Ureter (tissue), 1 donor: ENCODE measurements at regions not wholly inside any gene's neighbourhood (a gene's known extent, or its start where the extent isn't known, plus 50 kb on each side); places are given as distances from the start of the nearest gene placed in this dataset.
"Not testable (repeated sequence)": the region's sequence is repeated elsewhere in the genome, so short reads cannot be mapped to it uniquely, and the experiment has no call there.

Experiments
- DNase-seq: peaks from one replicate; pipeline ENCODE4 v3.0.0-alpha.2; 2020; ENCODE audit warnings: low spot score
- donor health status: DM: yes; HTN: yes; CAD: no.

DNA sequence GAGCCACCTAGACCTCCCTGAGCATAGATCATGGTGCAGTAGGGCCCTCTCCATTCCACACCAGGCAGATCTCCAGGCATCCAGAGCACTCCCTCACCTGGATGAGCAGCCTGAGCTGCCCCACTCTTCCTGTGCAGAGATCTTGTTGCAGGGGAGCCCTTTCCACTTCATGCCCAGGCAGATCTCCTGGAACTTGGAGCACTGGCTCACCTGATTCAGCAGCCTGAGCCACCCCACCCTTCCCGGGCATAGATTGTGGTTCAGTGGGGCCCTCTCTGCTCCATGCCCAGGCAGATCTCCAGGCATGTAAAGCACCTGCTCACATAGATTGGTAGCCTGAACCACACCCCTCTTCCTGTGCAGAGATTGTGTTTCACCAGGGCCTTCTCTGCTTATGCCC lies 78.0 kb downstream of the SEC16B start:
- no peak for DNase-seq

DNA sequence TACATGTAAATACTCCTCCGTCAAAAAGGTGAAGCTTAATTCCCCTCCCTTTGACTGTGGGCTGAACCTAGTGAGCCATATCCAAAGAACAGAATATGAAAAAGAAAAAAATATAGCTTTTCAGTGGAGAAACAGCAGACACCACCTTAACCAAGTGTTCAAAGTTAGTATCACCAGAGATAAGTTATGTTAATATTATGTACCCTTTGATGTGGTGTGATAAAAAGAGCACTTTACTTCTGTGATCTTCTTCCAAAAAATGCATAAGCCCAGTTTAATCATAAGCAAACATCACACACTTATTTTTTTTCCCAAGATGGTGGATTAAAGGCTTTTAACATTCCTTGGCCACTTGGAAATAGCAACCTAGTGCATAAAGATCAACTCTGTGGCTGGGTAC lies 79.4 kb downstream of the SEC16B start:
- no peak for DNase-seq

DNA sequence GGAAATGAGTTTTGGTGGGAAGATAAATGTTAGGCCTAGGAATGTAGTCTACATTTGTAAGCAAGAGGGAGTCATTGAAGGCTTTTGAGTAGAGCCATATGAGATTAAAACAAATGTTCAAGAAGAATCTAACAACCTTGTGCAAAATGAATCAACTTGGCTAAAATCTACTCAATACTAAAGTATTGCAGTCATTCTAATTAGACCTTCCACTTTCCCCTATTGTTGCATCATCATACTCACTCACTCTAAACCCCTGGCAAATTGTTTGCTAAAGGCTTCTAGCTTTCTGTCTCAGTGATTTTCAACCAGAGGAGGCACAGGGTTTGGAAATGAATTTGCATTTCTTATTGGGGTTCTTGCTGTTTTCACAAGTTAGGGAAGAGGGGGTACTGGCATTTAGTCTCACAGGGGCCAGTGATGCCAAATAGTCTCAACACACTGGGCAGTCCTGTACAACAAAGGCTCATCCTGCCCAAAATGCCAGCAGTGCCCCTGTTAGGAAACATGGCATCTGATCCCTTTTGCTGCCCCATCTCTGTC lies 85.3 kb downstream of the SEC16B start:
- DNase-seq, result no peak

DNA sequence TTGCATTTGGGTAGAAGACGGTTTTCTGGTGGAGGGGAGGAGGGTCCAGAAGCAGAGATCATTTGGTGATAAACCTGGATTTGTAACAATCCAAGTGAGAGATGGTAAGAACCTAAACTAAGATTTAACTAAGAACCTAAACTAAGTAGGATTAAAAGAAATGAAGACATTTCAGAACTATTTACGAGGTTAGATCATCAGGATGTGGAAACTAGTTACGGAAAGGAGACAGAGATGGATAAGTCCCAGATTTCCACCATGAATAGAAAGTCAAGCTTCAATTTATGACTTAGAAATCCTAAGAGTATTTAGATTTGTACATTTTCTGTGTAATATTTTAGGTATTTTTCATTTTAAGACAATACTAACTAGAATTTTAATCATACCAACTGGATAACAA lies 86.3 kb downstream of the SEC16B start:
- DNase-seq, result no peak

DNA sequence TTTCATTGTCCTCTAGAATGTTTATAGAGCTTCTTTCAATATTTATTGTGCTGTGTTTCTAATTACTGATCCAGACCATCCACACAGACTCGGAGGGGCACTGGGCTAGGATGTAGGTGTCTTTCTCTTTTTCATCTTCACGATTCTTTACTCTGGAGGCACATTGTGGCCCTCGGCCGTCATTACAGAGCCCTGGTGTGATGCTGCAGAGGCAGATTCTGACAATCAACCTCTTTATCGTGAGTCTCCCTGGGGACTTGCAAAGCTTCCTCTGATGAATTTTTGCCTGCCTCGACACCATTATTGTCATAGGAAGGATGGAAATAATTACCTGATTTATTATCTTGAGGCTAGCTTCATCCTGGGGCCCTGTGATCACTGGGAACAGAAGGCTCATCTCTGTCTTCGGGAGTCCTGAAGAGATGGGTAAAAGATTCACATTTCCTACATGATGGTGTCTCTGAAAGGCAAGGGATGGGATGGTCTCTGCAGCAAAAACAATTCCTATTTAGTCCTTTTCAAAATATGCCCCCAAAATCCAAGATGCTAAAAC lies 89.4 kb downstream of the SEC16B start:
- DNase-seq, result no peak

DNA sequence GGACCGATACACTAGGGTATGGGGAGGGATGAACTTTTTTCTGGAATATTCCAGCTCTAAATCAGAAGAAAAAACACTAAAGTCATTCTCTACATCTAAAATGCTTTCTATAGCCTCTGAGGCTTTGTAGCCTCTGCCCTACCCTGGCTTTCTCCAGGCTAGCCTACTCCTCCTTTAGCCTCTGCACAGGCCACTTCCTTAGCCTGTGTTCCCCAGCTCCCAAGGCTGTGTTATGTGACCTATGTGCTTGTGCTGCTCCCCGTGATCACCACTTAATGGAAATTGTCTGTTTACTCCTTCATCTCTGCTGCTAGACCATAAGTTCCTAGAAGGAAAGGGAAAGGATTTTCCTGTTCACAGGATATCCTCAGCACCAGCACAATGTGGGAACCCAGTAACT lies 92.8 kb downstream of the SEC16B start:
- no peak for DNase-seq

DNA sequence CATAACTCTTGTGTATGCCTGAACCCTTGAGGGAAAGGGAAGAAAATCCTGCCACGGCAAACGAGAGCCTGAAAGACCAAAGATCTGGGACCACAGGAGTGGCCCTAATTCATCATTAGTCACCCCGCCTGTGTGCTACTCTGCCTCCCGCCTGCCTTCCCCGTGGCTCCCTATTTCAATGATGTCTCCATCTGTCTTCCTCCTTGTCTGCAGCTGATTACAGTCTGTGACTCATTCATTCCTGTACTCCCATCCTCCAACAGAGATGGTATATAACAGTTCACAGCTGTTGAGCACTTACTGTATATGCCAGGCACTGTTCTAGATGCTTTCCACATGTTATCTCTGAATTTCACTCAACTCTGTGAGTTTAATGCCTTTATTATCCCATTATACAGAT lies 96.6 kb downstream of the SEC16B start:
- no peak for DNase-seq

DNA sequence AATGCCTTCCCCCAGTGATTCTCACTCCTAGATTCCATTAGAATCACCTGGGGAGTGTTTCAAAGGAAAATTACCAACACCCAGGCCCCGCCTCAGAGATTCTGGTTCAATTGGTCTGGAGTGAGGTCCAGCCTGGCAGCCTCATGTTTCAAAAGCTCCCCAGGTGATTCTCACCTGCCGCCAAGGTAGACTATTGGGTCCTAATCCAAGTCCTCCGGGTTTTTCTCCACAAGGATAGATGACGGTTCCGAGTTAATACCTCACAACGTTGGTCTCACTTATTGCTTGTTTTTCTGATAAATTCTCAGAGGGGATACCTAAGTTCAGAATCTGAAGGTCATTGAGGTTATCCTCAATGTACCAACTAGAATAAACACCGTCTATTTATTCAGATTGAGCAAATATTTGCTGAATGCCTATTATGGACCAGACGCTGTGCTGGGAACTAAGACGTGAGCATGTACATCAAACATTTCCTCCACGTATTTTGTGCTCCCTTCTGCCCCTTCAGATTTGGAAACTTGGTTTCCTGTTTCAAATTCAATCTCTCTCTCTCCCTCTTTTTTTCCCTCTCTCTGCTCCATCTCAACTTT lies 97.5 kb downstream of the SEC16B start:
- DNase-seq, result no peak

DNA sequence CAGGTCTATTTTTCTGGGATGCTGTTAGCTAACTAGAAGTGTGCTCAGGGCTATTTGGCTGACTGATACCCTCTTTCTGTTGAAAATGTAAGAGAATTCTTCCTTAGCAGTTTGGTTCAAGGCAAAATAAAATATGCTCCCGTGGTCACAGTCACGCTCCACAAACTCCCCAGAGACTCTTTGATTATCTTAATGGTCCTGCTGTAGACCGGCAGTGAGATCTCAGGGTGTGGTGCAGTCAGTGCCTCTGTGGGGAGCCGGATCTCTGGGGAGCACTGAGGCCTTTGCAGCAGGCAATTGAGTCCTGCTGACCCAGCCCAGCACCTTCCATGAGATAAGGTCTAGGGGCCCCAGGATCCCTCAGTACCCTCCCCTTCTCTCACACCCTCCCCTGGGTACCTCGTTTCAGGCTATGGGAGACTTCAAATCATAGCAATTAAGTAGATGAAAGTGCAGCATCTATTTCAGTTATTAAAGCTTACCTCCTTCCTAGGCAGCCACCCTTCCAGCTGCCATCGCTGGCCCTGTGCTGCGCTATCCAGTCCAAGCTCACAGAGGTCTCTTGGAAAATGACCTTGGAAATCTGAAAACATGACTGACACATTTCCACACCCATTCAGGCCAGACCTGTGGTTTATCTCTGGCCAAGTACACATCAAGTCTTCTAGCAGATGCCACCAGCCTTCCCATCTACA lies 98.1 kb downstream of the SEC16B start:
- no peak for DNase-seq

DNA sequence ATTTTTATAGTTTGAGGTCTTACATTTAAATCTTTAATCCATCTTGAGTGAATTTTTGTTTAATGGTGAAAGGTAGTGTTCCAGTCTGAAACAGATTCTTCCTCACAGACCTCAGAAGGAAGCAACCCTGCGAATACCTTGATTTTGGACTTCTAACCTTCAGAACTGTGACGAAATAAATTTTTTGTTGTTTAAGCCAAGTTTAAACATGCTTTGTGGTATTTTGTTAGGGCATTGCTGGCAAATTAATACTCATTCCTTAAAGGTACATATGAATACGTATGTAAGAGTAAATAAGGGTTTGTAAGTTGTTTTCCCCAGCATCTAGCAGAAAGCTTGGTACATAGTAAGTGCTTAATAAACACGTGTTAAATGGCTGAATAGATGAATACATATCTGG lies 100.3 kb downstream of the SEC16B start:
- DNase-seq, result no peak

DNA sequence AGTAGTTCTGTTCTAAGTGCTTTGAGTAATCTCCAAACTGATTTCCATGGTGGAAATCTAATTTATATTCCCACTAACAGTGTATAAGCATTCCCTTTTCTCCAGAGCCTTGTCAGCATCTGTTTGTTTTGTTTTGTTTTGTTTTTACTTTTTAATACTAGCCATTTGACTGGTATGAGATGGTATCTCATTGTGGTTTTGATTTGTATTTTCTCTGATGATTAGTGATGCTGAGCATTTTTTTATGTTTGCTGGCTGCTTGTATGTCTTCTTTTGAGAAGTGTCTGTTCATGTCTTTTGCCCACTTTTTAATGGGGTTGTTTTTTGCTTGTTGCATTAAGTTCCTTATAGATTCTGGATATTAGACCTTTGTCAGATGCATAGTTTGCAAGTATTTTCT lies 100.8 kb downstream of the SEC16B start:
- not testable (repeated sequence) for DNase-seq

DNA sequence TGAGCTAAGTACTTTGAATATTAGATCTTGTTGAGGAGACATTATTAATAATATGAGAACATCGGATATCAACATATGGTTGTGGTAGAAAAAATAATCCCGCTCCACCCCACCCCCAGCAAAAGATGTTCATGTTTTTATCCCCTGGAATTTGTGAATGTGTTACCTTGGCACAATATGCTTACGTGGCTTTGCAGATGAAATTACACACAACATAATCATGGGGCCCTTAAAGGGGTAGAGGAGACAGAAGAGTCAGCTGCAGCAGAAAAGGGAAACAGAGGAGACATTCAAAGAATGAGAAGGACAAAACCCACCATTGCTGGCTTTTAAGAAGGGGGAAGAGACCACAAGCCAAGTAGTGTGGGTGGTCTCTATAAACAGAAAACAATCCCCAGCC lies 104.1 kb downstream of the SEC16B start:
- DNase-seq, result no peak

DNA sequence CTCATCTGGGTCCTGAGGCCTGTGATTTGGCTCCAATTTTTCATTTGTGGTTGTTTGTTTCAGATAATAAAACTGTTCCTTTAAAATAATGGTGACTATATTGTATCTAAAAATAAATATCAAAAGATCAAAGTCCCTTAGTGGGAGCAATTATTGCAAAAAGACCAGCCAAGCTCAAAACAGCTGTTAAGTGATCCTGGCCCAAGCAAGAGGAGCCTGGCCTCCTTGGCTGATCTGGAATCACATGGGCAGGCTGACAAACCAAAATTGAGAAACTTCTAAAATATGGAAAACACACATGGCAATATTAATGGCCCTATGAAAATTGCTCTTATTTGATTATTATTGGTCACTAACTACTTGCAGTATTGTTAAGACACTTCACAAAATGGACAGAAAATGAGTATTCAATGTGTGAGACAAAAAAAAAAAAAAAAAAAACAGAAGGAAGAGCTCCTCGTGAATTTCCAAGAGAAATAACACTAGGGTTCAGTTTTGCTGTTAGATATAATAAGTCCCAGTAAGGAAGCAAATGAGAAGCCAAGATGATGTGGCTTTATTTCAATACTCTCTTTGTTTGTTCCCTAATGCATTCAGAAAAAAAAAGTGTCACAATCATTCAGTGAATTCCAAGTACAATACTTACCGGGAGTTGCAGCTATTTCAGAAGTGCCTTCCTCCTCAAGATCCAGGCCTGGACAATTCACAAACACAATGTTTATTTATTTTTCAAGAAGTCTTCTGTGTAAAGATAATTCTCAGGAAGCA lies 105.1 kb downstream of the SEC16B start:
- DNase-seq, result no peak

DNA sequence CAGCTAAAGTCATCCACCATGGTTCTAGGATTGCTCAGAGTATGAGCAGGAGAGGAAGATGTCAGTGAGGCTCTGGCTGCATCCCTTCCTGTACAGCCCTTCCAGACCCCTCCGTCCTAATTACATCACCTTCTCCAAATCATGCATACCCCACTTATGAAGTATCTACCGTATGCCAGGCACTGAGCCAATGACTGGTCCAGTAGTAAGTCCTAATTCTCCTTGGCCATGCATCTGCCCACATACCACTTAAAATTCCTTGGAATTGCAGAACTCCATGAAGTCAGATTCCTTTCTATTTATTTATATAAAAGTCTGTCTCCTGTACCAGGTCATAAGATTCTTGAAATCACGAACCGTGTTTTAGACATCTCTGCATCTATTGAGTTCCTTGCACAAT lies 106.1 kb downstream of the SEC16B start:
- DNase-seq, result no peak

DNA sequence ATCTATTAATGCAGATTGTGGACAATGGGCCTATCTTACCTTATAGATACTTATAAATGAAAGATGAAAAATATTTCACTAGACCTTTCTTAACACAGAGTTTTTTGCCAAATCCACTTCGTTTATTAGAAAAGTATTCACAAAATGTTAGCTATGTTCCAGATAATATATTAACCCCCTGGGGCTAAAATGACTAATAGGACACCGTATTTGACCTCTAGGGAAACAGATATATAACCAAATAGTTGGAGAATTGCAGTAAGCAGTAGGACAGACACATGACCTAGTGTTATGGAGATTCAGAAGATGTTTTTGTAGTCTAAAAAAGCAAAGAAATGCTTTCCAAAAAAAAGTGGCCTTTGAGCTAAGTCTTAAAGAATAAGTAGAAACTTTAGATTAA lies 106.9 kb downstream of the SEC16B start:
- no peak for DNase-seq

DNA sequence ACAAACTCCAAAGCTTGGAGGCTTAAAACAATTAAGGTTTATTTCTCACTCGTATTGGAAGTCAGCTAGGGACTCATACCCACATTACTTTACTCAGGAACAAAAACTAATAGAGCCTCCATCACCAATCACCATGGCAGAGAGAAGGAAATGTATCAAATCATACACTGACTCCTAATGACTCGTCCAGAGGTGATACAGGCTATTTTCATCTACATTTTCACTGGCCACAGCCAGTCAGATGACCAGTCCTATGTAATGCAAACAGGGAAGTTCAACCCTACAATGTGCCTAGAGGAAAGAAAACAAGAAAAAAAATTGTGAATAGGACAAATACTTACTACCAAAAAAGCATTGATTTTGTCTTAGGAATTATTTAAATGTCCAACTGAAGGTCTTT lies 110.3 kb downstream of the SEC16B start:
- DNase-seq, result no peak

DNA sequence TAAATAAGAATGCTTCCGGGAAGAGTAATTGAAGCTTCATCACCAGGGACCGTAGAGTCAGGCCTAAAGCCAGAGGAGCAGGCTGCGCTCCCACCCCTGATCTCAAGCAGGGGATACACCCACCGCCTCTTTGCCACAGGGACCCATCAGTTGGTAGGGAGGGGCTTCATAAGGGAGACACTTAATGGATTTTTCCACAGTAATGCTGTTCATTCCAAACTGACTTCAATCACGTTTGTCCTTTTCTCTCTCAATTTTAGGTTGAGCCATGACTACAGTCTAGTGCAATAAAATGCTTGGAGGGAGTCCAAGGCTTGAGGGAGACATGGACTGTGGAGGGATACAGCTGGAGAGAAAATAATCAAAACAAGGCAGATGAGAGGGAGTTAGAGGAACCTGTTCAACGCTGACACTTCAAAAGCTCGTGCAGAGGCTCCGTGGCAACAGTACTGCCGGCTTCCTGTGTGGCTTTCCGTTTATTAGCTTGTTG lies 111.5 kb downstream of the SEC16B start:
- no peak for DNase-seq

DNA sequence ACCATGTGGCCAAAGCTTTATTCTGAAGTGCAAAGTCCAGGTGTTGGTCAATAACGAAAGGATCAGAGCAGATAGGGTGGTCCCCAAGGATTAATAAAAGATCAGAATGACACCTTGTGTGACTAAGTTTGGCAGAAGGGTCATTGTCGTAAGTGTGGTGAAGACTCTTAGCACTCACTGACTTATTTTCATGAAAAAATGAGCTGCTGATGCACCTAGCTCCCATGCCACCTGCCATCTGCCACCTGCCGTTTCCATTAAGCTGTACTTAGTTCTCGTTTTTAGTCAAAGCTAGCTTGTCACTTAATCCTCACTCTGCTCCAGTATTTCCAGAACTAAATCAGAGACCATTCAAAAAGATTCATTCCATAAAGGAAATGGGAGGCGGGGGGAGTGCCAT lies 112.6 kb downstream of the SEC16B start:
- DNase-seq, result no peak

DNA sequence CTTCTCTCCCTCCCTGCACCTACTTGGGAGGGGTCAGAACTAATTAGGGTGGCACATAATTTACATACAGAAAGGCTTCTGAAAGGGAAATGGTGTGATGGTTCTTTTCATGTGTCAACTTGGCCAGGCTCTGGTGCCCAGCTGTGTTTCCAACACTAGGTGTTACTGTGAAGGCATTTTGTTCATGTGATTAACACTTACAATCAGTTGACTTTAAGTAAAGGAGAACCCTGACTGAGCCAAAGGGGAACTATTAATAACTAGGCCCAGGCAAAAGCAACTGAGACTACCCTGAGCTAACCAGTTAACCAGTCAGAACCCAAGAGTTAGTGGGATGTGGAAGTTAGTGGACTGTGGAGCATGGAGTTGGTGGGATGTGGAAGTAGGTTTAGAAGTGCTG lies 114.9 kb downstream of the SEC16B start:
- DNase-seq, result no peak

DNA sequence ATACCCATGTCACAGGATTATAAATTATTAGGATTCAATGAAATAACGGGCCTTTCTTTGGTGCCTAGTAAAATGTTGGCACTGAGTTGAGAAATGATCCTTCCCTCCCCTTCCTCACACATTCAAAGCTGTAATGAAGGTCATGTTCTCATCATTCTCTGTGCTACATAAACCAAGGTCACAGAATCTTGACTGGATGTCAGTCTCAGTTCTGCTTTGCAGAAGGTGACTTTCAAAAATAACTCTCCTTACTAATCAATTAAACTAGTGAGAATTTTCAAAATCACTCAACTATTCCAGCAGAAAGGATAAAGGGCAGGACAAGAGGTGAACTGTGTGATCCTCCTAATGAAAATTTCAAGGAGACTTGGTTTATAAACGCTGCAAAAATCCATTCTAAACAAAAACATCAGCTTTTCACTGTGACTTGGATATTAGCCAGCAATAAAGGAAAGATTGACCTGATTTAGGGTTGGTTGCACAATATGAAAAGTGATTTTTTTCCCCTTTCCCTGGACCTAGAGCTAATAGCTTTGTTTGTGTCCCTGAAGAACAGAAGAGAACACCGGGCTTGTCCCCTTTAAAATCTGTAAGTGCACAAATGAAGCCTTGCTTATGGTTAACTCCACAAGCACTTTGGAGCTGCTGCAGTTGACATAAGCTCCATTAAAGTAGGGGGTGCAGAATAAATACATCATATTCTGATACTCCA lies 120.1 kb downstream of the SEC16B start:
- no peak for DNase-seq

DNA sequence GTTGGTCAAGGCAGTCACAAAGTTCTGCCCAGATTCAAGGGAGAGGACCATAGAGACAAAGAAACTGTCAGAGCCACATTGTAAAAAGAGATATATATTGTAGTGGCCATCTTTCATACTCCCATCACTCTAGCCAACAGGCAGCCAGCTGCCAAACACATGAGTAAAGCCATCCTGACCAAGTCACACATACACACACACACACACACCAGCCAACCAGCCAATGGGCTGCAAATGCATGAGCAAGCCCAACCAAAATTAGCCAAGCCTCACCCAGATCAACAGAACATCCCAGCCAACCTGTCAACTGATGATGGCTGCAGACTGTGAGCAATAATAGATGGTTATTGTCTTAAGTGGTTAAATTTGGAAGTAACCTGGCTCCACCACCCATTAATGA lies 120.7 kb downstream of the SEC16B start:
- DNase-seq, result no peak

DNA sequence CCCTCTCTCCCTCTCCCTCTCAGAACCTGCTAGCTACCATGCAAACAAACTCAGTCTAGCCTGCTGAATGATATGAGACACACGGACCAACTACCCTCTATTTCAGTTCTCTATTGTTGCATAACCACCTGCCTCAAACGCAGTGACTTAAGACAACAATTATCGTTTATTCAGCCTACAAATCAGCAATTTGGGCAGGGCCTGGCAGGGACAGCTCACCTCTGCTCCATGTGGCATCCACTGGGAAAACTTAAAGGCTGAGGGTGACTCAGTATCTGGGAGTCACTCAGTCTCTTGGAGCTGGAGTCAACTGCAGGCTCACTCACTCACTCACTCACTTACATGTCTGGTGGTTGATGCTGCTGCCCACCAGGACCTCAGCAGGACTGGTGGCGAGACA lies 121.3 kb downstream of the SEC16B start:
- DNase-seq, result no peak
